Heart right ventricle (tissue), 16 donors: ENCODE measurements at regions not wholly inside any gene's neighbourhood (a gene's known extent, or its start where the extent isn't known, plus 50 kb on each side); places are given as distances from the start of the nearest gene placed in this dataset.

ENCODE experiments used
- ATAC-seq, 8 donors: fragments of 200-7000 bp; cut with Tn5 transposase; one replicate each; pipeline ENCODE4 v1.9.1; 2020; ENCODE audit warnings: mild to moderate bottlenecking in 8 of 8, moderate library complexity in 8 of 8, moderate number of reproducible peaks in 1 of 8
- DNase-seq, 2 donors: peaks; one replicate each; pipeline ENCODE4 v3.0.0-alpha.2; 2020
- H3K27ac ChIP-seq, 10 donors: fragments of 200-600 bp; sonication (generic) in 2 of 10; one replicate each; pipeline versions ENCODE4 v1.5.0 to v1.8.0; 2020 to 2022; ENCODE audit warnings: mild to moderate bottlenecking in 3 of 10
- H3K27me3 ChIP-seq, 7 donors: fragments of 200-600 bp; one replicate each; pipeline ENCODE4 v1.8.0; 2021 to 2022; ENCODE audit warnings: mild to moderate bottlenecking in 2 of 7
- H3K36me3 ChIP-seq, 9 donors: fragments of 200-600 bp; sonication (generic) in 1 of 9; one replicate each; pipeline versions ENCODE4 v1.5.0 to v1.8.0; 2020 to 2022; ENCODE audit warnings: mild to moderate bottlenecking in 2 of 9
- H3K4me1 ChIP-seq, 9 donors: fragments of 200-600 bp; sonication (generic) in 1 of 9; one replicate each; pipeline versions ENCODE4 v1.5.0 to v1.8.0; 2020 to 2022; ENCODE audit warnings: mild to moderate bottlenecking in 4 of 9
- H3K4me3 ChIP-seq, 10 donors: fragments of 200-600 bp; sonication (generic) in 2 of 10; one replicate each; pipeline versions ENCODE4 v1.5.0 to v1.8.0; 2020 to 2022; ENCODE audit warnings: mild to moderate bottlenecking in 7 of 10, moderate library complexity in 2 of 10
- H3K9me3 ChIP-seq, 11 donors: fragments of 200-600 bp in 10 of 11; sonication (generic) in 2 of 11; one replicate each; pipeline versions ENCODE4 v1.5.0 to v1.8.0; 2013 to 2022; ENCODE audit warnings: mild to moderate bottlenecking in 2 of 11, control low read depth in 1 of 11, moderate library complexity in 1 of 11
- WGBS, 2 donors: extraction: QIAGEN DNeasy Blood & Tissue Kit; methylation state at CpG; one replicate each; pipeline ENCODE4 v1.1.7; 2013; ENCODE audit warnings: inconsistent platforms in 1 of 2; 5-methylcytosine and 5-hydroxymethylcytosine counted together
- intact Hi-C, 10 donors: fragments of 100-400 bp; cut with DNase I; formaldehyde crosslinking; loops; one replicate each; pipeline versions ENCODE4 v1.11.1 to v1.14.2; 2022
- TF ChIP-seq, protein P1 (sequence below), 9 donors: fragments of 200-600 bp; sonication (generic) in 2 of 9; IDR thresholded peaks; one replicate each; pipeline versions ENCODE4 v1.5.0 to v1.8.0; 2021 to 2022; ENCODE audit warnings: antibody characterized with exemption in 9 of 9, mild to moderate bottlenecking in 5 of 9, moderate library complexity in 1 of 9
- donor health status: Arrhythmogenic right ventricular cardiomyopathy.
- donor health status: ischemic (EF 13 %, LVEDD 7.1; RV severe dilation, severe dysfunction).
- donor health status: healthy with polysubstance abuse.
- donor health status: DM: no; HTN: yes; CAD: no.
- donor health status: DM: no; HTN: no; CAD: no.
- donor health status: ischemic (EF 25% LVEDD 6.9; RV normal size, moderate dysfunction).
- donor health status: ischemic (EF 25% LVEDD 5.7; RV mildly dilated, moderate dysfunction).
- donor health status: healthy.
- donor health status: DM: yes; HTN: yes; CAD: no.
- donor health status: Ischemic cardiomyopathy.
- donor health status: ischemic (EF 35%, LVEDD 5.7; RV mildly dilated, moderate dysfunction).
- donor health status: nonischemic (EF 11% LVEDD 7.7; RV severe dilation, severe dysfunction).
- donor health status: DM: yes; HTN: yes; CAD: no.
- donor health status: PGD.
- donor health status: ischemic (EF 29% LVEDD 5.4; RV normal size, mild dysfunction).
- donor health status: nonischemic (EF 23%, LVEDD 6.1; RV moderate dilation, normal function).

DNA sequence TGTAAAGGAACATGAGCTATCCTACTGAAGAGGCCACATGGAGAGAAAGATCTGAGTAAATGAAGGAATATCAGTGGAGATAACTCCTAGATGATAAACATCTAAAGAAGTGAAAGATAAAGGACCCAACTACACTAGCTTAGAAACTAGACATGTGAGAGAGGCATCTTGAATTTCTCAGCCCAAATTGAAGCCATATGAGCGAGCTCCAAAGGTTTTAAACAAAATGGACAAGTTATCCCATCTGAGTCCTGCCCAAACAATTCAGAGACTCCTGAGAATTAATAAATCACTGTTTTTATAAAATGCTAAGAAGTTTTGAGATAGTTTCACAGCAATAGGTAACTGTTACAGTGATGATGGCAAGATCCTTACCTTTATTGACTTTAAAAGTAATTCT is 438.9 kb downstream of the NAV3 start:
- no peak overlapping the region for H3K4me3 ChIP-seq
- WGBS, 2 donors: 48 to 61% methylated on average over 1 of the region's 1 CpG
- intact Hi-C loops: no loop called here
- TF ChIP-seq, protein P1, sequence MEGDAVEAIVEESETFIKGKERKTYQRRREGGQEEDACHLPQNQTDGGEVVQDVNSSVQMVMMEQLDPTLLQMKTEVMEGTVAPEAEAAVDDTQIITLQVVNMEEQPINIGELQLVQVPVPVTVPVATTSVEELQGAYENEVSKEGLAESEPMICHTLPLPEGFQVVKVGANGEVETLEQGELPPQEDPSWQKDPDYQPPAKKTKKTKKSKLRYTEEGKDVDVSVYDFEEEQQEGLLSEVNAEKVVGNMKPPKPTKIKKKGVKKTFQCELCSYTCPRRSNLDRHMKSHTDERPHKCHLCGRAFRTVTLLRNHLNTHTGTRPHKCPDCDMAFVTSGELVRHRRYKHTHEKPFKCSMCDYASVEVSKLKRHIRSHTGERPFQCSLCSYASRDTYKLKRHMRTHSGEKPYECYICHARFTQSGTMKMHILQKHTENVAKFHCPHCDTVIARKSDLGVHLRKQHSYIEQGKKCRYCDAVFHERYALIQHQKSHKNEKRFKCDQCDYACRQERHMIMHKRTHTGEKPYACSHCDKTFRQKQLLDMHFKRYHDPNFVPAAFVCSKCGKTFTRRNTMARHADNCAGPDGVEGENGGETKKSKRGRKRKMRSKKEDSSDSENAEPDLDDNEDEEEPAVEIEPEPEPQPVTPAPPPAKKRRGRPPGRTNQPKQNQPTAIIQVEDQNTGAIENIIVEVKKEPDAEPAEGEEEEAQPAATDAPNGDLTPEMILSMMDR (IDR thresholded peaks at IDR 0.05): no peak
- H3K4me1 ChIP-seq: no peaks in the 10 kb centered on the region
- H3K27me3 ChIP-seq: no peaks in the 10 kb centered on the region
- no peak overlapping the region for H3K27ac ChIP-seq
- H3K9me3 ChIP-seq: no peaks in the 10 kb centered on the region
- H3K36me3 ChIP-seq: no peaks in the 10 kb centered on the region
- ATAC-seq: no peak
- DNase-seq: no peak

DNA sequence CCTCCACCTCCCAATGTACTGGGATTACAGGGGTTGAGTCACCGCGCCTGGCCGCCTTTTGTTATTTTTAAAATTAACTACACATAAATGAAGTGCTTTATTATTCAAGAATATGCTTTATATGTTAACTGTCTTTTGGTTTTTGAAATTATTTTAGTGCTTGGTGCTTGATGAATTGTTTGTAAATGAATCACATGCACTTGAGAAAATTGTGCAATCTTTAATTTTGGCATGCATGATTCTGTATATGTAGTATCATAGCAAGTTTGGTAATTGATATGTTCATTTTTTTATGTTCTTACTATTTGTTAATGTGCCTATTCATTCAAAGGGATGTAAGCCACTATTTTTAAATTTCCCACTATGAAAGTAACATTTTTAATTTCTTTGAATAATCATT is 440.9 kb downstream of the NAV3 start:
- no peak for DNase-seq
- H3K9me3 ChIP-seq: peaks cover 0 to under 1% (median 0%) of the 10 kb centered on the region in 11 donors
- H3K27ac ChIP-seq: no peak overlapping the region
- TF ChIP-seq, protein P1 (IDR thresholded peaks at IDR 0.05): no peak
- H3K4me1 ChIP-seq: no peaks in the 10 kb centered on the region
- ATAC-seq: no peak
- H3K4me3 ChIP-seq: no peak overlapping the region
- intact Hi-C loops: no loop called here
- 94 to 98% methylated on average over 3 of the region's 3 CpGs for WGBS, 2 donors
- H3K36me3 ChIP-seq: no peaks in the 10 kb centered on the region
- H3K27me3 ChIP-seq: no peaks in the 10 kb centered on the region

DNA sequence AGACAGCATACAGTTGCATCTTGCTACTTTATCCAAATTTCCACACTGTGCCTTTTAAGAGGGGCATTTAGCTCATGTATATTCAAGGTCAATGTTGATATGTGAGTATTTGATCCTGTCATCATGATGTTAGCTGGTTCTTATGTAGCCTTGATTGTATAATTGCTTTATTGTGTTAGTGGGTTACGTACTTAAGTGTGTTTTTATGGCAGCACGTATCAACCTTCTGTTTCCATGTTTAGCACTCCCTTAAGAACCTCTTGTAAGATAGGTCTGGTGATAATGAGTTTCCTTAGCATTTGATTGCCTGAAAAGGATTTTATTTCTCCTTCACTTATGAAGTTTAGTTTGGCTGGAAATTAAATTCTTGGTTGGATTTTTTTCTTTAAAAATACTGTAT is 445.2 kb downstream of the NAV3 start:
- intact Hi-C loops: no loop called here
- H3K27ac ChIP-seq: no peak overlapping the region
- no peaks in the 10 kb centered on the region for H3K36me3 ChIP-seq
- ATAC-seq (no peak), DNase-seq (no peak)
- H3K9me3 ChIP-seq: peaks cover 0 to 20% (median 0%) of the 10 kb centered on the region in 11 donors
- no peak overlapping the region for H3K4me3 ChIP-seq
- H3K4me1 ChIP-seq: no peaks in the 10 kb centered on the region
- TF ChIP-seq, protein P1 (IDR thresholded peaks at IDR 0.05): no peak
- H3K27me3 ChIP-seq: no peaks in the 10 kb centered on the region
- WGBS, 2 donors: 45 to 50% methylated on average over 2 of the region's 2 CpGs

DNA sequence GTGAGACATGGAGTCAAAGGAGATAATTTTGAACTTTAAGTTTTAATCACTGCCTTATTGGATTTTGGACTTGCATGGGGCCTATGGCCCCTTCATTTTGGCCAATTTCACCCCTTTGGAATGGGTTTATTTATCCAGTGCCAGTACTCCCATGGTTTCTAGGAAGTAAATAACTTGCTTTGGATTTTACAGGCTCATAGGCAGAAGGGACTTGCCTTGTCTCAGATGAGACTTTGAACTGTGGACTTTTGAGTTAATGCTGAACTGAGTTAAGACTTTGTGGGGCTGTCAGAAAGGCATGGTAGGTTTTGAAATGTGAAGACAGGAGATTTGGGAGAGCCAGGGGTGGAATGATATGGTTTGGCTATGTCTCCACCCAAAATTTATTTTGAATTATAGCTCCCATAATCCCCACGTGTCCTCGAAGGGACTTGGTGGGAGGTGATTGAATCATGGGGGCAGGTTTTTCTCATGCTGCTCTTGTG is 448.1 kb downstream of the NAV3 start:
- no peaks in the 10 kb centered on the region for H3K36me3 ChIP-seq
- H3K4me1 ChIP-seq: no peaks in the 10 kb centered on the region
- H3K4me3 ChIP-seq: no peak overlapping the region
- ATAC-seq (no peak), DNase-seq (no peak)
- WGBS, 2 donors: 84 to 87% methylated on average over 2 of the region's 2 CpGs
- H3K9me3 ChIP-seq: peaks cover 0 to 20% (median 0%) of the 10 kb centered on the region in 11 donors
- no peaks in the 10 kb centered on the region for H3K27me3 ChIP-seq
- no peak overlapping the region for H3K27ac ChIP-seq
- intact Hi-C loops: no loop called here
- TF ChIP-seq, protein P1 (IDR thresholded peaks at IDR 0.05): no peak
